GM12878 (cell line): ENCODE measurements at regions not wholly inside any gene's neighbourhood (a gene's known extent, or its start where the extent isn't known, plus 50 kb on each side); places are given as distances from the start of the nearest gene placed in this dataset.

Experiments
- BACH1 ChIP-seq: fragments of 450-650 bp; IDR thresholded peaks from 2 replicates; pipeline ENCODE4 v1.6.1; 2017; ENCODE audit warnings: mild to moderate bottlenecking, borderline replicate concordance
- BMI1 ChIP-seq: fragments of 450-650 bp; IDR thresholded peaks from 2 replicates; pipeline ENCODE4 v1.6.1; 2016; ENCODE audit warnings: mild to moderate bottlenecking, moderate library complexity, borderline replicate concordance
- HDAC6 ChIP-seq: fragments of 200-600 bp; sonication (generic); IDR thresholded peaks from one replicate; pipeline ENCODE4 v1.8.0; 2017; ENCODE audit warnings: antibody characterized with exemption; ENCODE audit not compliant: unreplicated experiment
- MLLT1 ChIP-seq: fragments of 450-650 bp; IDR thresholded peaks from 2 replicates; pipeline ENCODE4 v1.6.1; 2016; ENCODE audit warnings: mild to moderate bottlenecking
- NFIC ChIP-seq: IDR thresholded peaks from 2 replicates; pipeline ENCODE4 v1.6.1; 2012; ENCODE audit warnings: low read depth, mild to moderate bottlenecking, inconsistent platforms, low read length, moderate library complexity
- PML ChIP-seq: IDR thresholded peaks from 2 replicates; pipeline ENCODE4 v1.6.1; 2012; ENCODE audit warnings: low read length, inconsistent platforms
- PRDM15 ChIP-seq: fragments of 450-650 bp; formaldehyde crosslinking; IDR thresholded peaks from 2 replicates; pipeline ENCODE4 v1.4.0; 2020; ENCODE audit warnings: mild to moderate bottlenecking, moderate library complexity
- ZBTB40 ChIP-seq: fragments of 450-650 bp; IDR thresholded peaks from 2 replicates; pipeline ENCODE4 v1.6.1; 2016; ENCODE audit warnings: mild to moderate bottlenecking, moderate library complexity, borderline replicate concordance

- TF ChIP-seq ZBTB40 (no peak), BMI1 (no peak), MLLT1 (no peak), BACH1 (no peak), PML (no peak), PRDM15 (CRISPR knock-in tag) (no peak), HDAC6 (no peak), NFIC (no peak)
- TF ChIP-seq, all 136 proteins: peak for 0
Observed at GRCh38 chr4:170667814-170668213, 578.1 kb upstream of the AADAT start (continued).
